ENCODE measurements at regions not wholly inside any gene's neighbourhood (a gene's known extent, or its start where the extent isn't known, plus 50 kb on each side); places are given as distances from the start of the nearest gene placed in this dataset.
"Not testable (repeated sequence)": the region's sequence is repeated elsewhere in the genome, so short reads cannot be mapped to it uniquely, and the experiment has no call there.

DNA sequence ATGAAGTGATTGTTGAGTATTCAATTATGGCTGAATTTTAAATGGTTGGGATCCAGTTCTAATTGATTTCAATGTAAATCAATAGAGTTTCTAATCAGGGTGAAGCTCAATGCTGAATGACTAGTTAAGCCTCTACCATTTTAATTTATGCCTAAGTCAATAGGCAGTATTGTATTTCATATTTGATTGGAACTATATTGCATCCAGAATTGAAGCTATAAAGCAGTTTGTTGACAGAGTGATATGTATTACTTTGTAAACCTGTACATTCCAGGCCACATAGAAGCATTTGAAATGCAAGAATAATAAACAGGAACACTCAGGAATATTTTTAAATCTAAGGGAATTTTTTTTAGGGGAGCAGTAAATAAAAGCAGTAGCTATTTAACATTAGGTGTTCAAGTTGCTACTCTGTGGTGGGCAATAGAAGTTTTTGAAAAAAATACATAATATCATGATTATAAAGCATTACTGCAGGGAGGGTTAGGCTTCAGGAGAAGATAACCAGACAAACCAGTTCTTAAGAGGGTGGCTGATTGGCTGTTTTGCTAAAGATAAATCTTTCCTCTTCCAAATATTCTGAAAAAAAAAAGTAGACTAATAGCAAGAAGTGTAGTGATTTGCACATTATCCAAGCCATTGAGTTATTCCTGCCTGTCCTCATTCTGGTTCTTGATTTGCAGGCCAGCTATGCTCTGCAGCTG, 492.0 kb upstream of the MEF2C start:
- no peak for DNase-seq

DNA sequence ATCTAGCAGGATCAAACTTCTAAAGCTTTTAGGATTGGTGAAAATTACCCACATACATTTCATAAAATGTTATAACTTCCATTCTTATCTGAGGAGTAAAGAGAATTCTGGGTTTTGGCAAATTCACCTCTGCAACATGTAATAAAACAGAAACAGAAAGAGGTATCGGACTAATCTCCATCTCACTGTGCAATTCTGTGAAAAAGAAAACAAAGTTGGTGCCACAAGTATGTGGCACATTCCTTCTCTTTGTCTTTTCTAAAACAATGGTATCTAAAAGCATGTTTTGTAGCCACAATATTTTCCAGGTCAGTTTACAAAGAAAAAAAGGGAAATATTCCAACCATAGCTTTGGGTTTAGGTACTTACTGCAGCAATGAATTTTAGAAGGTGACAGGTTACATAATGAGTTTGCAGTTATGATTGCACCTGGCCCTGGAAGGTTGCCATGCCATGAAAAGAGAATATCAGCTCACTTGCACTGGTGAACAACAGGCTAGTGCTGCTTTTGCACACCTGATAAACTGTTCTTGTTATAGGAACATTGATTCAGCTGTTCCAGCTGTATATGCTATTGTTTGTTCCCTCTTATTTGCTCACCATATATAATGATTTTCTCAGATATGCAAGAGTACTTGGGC, 491.3 kb upstream of the MEF2C start:
- DNase-seq = no peak

DNA sequence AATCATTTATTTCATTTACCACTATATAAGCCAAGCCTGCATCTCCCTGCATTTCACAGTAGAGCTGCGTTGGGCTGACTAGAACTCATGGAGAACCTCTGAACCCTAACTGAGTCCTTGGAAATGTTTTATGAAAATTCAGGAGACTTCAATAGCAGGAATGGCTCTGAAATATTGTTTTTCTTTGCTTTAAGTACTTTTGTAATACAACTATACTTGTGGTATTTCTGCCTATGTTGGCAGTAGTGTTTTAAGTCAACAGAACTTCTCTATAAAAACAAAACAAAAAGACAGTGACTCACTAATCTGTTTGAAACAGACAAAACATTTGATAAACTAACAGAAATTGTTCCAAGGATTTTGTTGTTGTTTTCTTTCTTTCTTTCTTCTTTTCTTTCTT, 489.2 kb upstream of the MEF2C start:
- DNase-seq = no peak

DNA sequence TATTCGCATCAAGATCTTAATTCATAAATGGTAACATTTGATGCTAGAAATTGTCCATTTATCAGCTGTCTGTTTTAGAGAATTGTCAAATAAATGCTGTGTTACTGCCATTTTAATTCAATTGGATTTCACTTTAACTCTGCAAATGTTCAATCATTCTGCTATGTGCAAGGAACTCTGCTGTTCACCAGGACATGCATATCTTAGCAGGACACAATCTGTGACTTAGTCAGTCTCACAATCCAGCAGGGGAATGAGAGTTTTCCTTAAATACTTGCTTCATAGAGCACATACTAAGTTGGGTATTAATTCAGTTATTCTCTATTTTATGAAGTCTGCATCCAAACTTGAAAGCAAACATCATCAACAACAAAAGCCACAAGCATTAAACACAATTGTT, 488.7 kb upstream of the MEF2C start:
- DNase-seq = no peak

DNA sequence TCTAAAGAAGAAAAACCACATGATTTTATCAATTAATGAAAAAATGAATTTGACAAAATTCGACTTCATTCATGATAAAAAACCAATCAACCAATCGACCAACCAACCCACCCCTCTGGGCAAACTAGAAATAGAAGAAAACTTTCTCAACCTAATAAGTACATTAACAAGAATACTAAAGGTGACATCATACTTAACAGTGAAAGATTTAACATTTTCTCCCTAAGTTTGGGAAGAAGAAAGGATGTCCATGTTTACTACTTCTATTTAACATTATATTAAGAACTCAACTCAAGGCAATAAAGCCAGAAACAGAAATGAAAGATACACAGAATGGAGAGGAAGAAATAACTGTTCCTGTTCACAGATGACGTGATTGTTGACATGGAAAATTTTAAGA, 476.1 kb upstream of the MEF2C start:
- no peak for DNase-seq

DNA sequence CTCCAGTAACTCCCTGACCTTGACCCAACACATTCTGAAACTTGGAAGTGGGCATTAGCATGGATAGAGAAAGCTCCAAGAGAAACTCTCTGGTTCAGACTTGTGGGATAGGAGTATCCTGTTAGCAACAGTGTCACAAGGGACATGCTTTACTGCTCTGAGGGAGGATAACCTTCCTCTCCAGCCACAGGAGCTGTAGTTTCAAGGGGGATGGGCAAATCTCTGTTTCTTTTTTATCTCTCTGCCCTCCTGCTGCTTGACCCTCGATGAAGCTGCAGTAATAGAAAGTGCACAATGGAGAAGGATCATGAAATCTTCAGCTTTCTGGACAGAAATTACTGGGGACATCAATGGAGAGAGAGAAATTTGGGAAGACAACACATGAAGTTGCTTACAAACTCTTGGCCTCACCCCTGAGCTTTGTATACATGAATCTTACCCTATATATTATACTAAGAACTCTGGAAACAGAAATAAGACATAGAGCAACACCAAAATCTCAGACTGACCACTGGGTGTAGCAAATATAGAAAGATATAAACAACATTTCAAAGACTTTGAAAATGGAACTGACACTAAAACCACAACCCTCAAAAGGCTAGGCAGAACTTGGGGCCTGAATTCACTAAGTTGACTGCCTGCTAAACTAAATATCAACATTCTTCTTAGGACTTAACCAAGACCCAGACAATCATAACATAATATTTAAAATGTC, 471.0 kb upstream of the MEF2C start:
- no peak for DNase-seq

DNA sequence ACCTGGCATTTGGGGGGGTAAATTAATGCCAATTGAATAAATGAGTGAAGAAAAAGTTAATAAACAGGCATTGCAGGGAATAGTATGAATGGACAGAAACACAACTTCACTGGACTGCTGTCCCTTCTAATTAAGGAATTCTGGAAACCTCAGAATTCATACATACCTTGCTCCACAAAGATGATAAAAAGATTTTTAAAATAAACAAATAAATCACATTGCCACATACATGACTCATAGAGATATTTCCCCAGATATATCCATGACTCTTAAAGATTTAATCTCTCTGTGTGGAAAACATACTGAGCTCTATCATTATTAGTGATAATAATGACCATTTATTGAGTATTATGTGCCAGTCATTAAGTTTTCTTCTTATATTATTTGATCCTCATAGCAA, 469.0 kb upstream of the MEF2C start:
- no peak for DNase-seq

DNA sequence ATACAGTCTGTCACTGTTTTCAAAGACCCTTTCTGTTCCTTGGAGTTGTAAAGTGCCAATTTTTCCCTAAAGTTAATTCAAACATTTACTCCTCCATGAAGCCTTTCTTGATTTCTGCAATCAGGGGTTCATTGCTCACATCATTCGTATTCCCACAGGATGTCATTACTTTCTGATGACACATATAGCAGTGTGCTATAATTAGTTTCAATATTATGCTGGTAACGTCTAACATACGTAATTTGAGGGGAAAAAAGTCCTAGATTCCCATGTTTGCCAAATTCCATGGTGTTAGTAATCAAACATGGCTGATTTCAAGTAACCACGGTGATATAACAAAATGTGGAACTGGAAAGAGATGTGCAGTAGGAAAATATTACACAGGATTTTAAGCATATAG, 468.2 kb upstream of the MEF2C start:
- no peak for DNase-seq

DNA sequence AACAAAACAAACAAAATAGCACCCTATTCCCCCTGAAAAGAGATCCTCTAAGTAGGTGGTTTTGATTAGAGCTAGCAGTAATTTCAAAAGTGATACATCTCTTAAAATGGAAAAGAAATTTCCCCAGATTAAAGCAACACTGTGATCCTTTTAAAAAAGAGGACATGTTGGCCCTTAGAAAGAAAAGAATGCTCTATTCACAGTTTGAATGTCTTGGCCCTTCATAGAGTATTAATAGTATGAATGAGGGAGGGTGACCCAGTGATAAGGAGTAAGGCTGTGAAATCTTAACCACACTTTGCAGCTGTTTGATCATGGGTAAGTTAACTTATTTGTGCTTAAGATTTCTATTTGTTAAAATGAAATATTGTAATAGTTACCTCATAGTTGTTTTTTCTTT, 467.7 kb upstream of the MEF2C start:
- DNase-seq = no peak

DNA sequence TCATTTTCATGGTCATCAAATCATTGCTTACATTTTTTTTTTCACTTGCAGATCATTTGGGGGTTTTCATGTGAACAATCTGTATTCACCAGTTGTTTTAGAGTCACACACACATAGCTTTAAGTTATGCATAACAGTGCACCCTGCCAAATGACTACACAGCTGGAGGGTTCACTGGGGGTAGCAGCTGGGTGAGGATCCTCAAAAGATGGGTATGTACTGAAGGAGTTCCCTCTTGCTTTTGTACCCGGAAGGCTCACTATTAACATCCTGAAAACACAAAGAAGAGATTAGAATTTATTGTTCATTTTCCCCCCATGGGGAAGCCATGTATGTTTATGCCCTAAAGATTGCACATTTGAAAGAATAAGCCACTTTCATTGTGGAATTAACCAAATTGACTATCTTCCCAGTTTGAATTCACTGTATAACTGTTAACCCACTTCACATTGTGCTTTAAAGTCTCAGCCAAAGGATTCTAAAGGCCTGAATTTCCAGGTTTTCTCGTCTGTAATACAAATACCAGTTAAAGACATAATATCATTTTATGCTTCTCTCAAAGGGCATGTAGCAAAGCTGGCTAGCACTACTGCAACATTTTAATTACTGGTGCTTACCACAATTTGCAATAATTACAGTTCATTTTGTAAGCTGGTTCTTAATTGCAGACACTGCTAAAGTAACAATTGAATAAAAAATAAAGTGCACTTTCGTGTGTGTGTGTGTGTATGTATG, 466.4 kb upstream of the MEF2C start:
- no peak for DNase-seq

DNA sequence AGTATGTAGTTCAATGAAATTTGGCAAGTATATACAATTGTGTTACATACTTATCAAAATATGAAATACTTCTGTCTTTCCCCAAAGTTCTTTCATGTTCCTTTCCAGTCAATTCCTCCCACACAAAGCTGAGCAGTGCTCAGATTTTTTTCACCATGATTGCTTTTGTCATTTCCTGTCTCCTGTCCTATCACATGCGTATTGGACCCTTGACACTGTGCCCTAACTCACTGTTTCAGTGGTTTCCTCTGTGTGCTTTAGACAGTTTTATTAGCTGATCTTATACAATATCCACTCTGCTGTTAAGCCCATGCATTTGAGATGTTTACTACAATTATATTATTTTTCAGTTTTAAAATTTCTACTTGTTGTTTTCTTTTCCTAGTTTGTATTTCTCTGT, 463.6 kb upstream of the MEF2C start:
- no peak for DNase-seq

DNA sequence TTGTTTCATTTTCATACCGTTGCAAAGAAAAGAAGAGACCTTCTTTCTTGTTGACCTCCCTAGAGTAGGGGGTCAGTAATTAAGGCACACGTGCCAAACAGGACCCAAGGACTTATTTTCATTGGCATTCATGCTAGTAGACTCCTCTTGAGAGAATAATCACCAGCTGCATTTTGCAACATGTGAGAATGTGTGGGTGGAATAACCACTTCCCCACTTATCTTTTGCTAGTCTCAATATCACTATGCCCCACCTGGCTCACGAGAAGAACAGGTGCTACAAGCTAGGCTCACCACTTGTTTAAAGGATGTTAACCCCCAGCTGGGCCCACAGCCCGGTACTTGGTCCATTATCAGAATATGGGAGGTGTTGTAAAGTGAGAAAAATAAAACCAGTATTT, 460.7 kb upstream of the MEF2C start:
- DNase-seq = no peak

DNA sequence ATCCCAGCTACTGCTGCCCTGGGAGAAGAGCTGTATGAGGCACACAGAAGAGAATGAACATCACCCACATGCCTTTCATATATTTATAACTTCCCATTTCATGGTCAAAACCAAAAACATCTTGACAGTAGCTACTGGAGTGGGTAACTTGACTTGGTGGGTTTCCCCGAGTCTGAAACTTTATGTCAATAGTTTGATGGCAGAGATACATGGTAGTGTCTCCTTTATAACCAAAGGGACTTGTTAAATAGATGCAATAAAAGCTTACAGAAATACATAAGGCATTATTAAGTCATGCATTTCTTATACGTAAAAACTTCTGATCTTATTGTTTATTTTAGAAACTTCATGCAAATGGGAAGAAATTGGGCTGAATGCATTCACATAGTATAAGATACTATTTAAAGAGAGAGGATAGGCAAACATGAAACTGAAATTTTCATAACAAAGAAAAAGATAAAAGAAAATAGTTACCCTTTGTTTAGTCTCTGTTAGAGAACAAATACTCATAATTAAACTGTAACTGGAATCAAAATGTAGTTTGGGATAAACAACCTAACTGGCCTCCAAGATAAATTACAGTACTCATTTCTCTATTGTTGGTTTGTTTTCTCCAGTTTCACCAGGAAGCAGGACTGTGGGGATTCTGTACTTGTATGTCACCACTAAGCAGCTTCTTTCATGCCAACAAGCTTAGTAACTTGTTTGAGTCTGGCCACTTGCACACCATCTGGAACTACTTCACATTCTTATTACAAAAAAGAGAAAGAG, 459.3 kb upstream of the MEF2C start:
- DNase-seq = no peak

DNA sequence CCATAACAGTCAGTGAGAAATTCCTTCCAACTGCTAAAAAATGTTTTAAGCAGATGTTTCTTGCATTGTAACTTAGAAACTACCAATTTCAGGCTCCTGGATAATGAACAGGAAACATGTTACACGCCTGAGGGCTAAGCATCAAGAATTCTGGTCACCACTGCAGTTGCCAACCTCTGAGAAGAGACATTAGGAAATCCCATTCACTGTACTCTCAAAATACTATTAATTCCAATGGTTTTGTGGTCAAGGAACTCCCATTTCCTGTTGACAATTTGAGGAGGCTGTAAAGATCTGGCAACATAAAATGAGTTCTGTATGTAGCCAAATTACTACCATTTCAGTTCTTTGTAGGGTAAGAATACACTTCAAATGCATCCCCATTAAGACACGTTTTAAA, 456.0 kb upstream of the MEF2C start:
- DNase-seq = no peak

DNA sequence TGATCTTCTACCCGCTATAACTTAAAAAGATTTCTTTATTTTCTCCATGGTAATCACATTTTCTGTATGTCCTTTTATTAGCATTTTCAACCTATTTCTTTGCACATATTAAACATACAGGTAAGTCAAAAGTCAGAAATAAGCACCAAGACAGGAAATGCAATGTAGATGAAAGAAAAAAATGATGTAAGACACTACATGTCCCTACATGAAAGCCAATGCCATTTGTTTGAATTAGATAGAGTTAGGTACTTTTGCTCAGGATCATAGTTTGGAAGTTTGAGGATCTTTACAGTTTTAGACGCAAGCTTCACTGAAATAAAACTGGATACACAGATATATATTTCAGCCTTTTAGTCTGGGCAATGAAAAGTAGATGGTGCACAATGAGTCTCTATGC, 453.1 kb upstream of the MEF2C start:
- no peak for DNase-seq

DNA sequence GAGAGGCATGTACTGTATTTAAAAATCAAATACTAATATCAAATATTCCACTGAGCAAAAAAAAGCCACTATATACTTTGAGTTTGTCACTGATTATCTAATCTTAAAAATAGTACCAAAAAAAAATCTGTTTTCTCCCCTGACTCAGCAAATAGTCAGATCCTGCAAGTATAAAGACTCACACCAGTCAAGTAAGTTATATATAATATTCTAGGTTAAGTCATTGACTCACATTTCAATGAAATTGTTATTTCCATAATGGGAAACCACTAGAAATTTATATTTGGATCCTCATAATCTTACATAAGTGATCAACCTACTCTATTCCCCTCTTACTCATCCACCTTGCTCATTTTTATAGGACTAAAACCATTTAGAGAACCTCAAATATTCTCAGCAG, 447.2 kb upstream of the MEF2C start:
- no peak for DNase-seq

DNA sequence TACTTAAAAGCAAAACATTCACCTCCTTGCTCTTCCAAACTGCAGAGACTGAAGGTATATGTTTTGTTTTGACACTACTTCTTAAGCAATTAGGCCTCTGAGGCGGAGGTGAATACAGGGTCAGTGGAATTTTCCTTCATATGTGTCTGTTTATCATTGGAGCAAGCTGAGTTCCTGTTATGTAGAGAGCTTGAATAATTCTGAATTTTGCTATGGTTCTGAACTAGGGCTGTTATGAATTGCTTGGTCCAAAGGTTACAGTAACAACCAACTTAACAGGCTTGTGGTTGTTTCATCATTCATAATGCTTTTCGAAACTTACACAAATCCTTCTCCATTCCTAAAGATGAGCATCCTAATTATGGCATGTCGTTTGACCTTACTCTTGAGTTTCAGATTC, 444.6 kb upstream of the MEF2C start:
- no peak for DNase-seq

DNA sequence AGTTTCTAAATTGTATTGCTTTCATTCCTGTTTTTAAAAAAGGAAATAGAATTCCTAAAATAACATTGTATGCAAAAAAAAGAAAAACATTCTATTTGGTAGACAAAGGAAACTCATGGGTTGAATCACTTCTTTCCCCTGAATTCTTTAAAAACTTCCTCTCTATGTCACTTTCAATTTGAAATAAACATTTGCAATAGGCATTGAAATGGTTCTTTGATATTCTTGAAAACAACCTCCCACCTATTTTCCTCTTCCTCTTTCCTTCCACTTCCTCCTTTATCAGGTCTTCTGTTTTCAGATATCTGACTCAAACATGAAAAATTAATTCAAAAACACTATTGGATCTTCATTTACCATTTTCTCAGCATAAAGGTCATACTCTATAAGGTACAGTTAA, 442.0 kb upstream of the MEF2C start:
- DNase-seq = no peak

DNA sequence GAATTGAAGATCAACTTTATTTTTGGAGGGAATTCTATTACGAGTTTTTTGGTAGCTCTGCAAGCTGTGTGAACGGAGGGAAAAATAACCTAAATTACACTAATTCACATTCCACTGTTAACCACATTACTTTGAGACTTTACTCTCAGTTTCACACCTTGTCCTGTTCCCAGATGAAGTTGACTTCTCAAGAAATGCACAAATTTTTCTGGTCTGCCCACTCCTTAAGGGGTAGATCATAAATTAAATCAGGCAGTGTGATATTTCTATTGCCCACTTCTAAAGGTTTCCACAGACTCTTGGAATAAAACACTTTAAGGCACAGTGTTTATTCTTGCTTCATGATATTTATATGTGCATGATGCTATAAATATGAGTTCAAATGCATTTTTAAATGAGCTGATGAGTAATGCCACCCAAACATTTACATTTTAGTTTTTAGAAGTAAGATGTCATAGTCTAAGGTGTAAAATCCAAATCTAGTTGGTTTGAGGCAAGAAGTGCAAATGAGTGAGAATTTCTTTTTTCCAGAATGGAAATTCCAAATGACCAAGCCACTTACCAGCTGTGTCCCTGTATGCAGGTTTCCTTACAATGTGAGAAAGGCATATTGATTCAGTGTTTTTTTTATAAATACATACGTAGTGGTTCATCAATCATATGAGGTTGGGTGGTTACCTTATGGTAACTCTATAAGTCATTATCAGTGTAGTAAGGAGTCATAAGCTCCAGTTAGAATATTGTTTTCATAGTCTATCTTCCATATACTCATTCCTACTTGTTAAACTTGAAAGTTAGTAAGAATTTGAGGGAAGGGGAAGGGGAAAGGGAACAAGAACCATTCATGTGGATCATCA, 437.7 kb upstream of the MEF2C start:
- DNase-seq = no peak

DNA sequence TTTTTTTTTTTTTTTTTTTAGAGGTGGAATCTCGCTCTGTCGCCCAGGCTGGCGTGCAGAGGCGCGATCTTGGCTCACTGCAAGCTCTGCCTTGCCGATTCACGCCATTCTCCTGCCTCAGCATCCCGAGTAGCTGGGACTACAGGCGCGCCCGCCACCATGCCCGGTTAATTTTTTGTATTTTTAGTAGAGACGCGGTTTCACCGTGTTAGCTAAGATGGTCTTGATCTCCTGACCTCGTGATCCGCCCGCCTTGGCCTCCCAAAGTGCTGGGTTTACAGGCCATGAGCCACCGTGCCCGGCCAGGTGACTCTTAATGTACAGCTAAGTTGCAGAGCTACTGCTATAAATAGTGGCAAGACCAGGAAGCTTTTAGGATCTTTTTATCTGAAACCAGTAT, 434.9 kb upstream of the MEF2C start:
- DNase-seq = not testable (repeated sequence)

DNA sequence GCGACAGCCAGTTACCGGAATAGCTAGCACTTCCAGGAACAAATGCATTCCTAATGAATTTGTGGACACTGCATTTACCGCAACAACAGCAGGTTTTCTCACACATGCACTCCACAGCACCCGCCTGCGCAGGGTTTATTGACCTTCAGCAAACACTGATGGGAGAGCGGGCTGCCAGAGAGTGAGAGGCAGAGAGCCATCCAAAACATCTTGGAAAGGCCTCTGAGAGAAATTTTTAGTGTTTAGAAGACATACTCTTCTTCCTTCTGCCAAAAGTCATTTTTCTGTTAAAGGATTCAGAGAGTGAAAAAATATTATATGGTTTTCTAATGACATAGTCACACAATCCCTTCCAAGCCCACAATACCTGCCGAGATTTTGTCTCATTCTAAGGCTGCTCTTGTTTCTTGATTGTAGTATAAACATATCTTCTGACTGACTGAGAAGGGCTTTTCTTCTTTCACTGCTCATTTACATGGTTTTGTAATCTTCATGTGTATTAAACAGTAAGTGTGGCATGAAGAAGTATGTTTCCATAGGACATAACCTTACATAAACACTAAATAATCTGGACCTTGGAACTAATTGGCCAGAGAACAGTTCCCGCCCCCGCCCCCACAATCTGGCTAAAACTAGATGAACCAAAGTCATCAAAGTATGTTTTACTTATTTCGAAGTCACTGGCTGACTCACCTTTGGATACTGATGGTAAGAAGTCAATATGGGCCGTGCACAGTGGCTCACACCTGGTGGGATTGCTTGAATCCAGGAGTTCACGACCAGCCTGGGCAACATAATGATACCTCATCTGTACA, 432.5 kb upstream of the MEF2C start:
- DNase-seq = no peak
